Type B pancreatic cell (in vitro differentiated cells): ENCODE measurements at regions not wholly inside any gene's neighbourhood (a gene's known extent, or its start where the extent isn't known, plus 50 kb on each side); places are given as distances from the start of the nearest gene placed in this dataset.

Experiments
- DNase-seq: peaks from one replicate; pipeline ENCODE4 v3.0.0; 2021; ENCODE audit warnings: mixed read lengths; ENCODE audit not compliant: unreplicated experiment; ENCODE audit errors: extremely low spot score
- H3K27ac Mint-ChIP-seq: 2 replicates; pipeline ENCODE4 v1.8.0; 2021; ENCODE audit warnings: mild to moderate bottlenecking, mixed read lengths
- H3K27me3 Mint-ChIP-seq: 2 replicates; pipeline ENCODE4 v1.8.0; 2021; ENCODE audit warnings: mixed read lengths
- H3K36me3 Mint-ChIP-seq: 2 replicates; pipeline ENCODE4 v1.8.0; 2021; ENCODE audit warnings: mixed read lengths
- H3K4me1 Mint-ChIP-seq: one replicate; pipeline ENCODE4 v1.8.0; 2021; ENCODE audit warnings: mixed read lengths; ENCODE audit not compliant: unreplicated experiment
- H3K4me3 Mint-ChIP-seq: 2 replicates; pipeline ENCODE4 v1.8.0; 2021; ENCODE audit warnings: mild to moderate bottlenecking, mixed read lengths
- H3K9me3 Mint-ChIP-seq: 2 replicates; pipeline ENCODE4 v1.8.0; 2021; ENCODE audit warnings: mixed read lengths
- TF ChIP-seq, protein P1 (sequence below): fragments of 200-600 bp; sonication (generic); conservative IDR thresholded peaks from 2 replicates; pipeline ENCODE4 v1.5.0; 2021; ENCODE audit warnings: antibody characterized with exemption, mild to moderate bottlenecking

DNA sequence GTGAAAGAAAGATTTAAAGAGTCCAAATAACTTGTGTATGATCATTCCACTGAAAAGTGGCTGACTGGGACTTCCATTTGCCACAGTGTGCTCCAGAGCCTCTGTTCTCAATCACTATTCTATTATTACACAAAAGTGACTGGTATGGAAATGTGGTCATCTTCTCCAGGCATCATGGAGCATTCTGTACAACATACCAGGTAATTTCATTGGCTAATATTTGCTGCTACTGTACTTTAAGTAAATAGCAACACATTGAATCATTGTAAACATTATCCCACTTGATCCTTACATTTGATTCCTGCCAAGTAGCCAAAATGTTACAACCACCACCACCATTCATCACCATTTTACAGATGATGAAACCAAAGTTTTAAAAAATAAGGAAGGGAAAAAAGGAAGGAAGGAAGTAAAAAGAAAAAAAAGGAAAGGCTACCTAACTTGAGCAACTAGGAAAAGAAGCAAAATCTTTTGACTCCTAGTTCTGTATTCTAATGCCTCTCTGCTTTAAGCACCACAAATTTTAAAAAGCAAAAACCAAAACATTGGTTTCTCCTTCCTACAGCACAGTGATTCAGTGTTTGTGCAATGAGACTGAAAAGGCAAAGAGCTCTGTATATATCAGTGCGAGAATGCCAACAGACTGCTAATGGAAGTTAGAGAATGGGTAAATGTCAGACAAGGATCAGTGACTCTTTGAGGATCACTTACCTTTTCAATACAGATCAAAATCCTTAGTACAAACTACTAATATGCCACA is 361.4 kb upstream of the PTBP2 start:
- TF ChIP-seq, protein P1, sequence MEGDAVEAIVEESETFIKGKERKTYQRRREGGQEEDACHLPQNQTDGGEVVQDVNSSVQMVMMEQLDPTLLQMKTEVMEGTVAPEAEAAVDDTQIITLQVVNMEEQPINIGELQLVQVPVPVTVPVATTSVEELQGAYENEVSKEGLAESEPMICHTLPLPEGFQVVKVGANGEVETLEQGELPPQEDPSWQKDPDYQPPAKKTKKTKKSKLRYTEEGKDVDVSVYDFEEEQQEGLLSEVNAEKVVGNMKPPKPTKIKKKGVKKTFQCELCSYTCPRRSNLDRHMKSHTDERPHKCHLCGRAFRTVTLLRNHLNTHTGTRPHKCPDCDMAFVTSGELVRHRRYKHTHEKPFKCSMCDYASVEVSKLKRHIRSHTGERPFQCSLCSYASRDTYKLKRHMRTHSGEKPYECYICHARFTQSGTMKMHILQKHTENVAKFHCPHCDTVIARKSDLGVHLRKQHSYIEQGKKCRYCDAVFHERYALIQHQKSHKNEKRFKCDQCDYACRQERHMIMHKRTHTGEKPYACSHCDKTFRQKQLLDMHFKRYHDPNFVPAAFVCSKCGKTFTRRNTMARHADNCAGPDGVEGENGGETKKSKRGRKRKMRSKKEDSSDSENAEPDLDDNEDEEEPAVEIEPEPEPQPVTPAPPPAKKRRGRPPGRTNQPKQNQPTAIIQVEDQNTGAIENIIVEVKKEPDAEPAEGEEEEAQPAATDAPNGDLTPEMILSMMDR, result no peak
- no peaks in the 10 kb centered on the region for H3K4me1 Mint-ChIP-seq
- DNase-seq, result no peak
- no peak overlapping the region for H3K4me3 Mint-ChIP-seq
- no peaks in the 10 kb centered on the region for H3K27me3 Mint-ChIP-seq
- no peaks in the 10 kb centered on the region for H3K9me3 Mint-ChIP-seq
- H3K36me3 Mint-ChIP-seq, result no peaks in the 10 kb centered on the region
- H3K27ac Mint-ChIP-seq, result no peak overlapping the region

DNA sequence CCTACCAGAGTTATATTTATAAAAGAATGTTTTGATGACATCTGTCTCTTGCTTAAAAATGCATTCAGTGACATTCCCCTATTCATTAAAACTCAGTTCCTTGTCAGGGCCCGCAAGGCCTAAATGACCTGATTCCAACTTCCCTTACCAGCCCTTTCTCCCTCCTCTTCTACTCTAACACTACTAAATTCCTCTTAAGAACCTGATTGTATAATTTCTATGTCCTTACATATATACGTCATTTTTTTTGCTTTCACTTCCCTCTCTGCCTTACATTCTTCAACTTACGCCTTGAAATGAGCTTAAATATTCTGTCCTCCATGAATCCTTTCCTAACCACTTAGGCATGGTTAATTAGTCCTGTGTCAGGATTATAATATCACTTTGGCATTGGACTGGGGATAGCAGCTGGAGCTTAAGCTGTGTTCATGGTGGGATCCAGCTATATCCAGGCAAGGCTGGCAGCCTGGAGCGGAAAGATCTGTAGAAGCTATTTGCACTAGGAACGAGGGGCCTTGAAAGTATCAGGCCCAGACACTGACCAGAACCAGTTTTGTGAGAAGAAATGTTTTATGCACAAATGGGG is 360.2 kb upstream of the PTBP2 start:
- no peak overlapping the region for H3K27ac Mint-ChIP-seq
- DNase-seq, result no peak
- no peak overlapping the region for H3K4me3 Mint-ChIP-seq
- H3K9me3 Mint-ChIP-seq, result no peaks in the 10 kb centered on the region
- TF ChIP-seq, protein P1, result no peak
- no peaks in the 10 kb centered on the region for H3K27me3 Mint-ChIP-seq
- H3K36me3 Mint-ChIP-seq, result no peaks in the 10 kb centered on the region
- no peaks in the 10 kb centered on the region for H3K4me1 Mint-ChIP-seq

DNA sequence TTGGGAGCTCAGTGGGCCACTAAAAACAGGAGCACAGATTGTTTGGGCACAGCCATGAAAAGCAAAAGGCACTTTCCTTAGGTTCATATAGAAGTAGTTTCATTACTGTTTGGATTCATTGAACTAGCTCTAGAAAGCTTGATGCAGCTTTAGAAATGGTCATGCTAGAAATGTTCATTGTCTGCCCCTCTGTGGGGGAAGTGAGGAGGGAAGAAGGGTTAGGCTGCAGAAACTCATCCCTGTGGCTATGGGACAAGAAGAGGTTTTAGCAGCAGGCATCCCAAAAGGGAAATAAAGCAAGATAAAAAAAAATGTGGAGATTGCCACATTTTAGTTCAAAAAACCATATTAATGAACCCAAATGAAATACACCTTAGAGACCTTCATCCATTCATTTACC is 359.6 kb upstream of the PTBP2 start:
- no peak overlapping the region for H3K27ac Mint-ChIP-seq
- no peaks in the 10 kb centered on the region for H3K27me3 Mint-ChIP-seq
- H3K4me1 Mint-ChIP-seq, result no peaks in the 10 kb centered on the region
- H3K36me3 Mint-ChIP-seq, result no peaks in the 10 kb centered on the region
- no peaks in the 10 kb centered on the region for H3K9me3 Mint-ChIP-seq
- no peak for DNase-seq
- TF ChIP-seq, protein P1, result no peak
- H3K4me3 Mint-ChIP-seq, result no peak overlapping the region

DNA sequence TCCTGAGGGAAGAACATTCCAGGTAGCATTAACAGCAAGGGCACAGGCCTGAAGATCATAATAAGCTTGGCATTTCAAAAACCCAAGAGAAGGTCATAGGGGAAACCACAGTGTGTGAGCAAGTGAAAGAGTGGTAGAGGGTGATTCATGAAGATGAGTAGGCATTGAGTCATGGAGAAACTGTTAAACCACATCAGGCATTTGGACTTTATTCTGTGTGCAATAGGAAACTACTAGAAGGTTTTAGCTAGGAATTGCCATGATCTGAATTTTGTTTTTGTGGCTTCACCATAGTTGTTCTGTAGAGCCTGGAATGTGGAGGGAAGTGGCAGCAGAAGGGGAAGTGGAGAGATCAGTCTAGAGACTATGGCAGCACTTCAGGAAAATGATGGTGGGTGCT is 359.0 kb upstream of the PTBP2 start:
- H3K36me3 Mint-ChIP-seq, result no peaks in the 10 kb centered on the region
- H3K27ac Mint-ChIP-seq, result no peak overlapping the region
- TF ChIP-seq, protein P1, result no peak
- no peak overlapping the region for H3K4me3 Mint-ChIP-seq
- no peak for DNase-seq
- no peaks in the 10 kb centered on the region for H3K4me1 Mint-ChIP-seq
- no peaks in the 10 kb centered on the region for H3K9me3 Mint-ChIP-seq
- no peaks in the 10 kb centered on the region for H3K27me3 Mint-ChIP-seq

DNA sequence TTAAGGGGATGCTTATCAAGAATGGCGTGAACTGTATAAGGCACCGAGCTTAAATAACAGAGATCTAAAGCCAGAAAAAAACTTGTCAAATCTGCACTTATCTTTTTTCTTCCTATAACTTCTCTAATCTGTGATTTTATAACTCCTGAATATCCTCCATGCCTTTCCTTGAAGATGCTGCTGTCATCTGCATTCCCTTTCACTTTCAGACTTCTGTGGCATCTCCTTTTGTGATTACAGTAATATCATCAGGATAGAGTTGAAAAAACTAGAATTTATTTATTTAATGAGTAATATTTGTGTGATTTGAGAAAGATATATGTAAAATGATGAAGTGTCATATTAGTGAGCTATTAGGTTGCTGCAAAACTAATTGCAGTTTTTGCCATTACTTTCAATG is 357.8 kb upstream of the PTBP2 start:
- Mint-ChIP-seq H3K4me1 (no peaks in the 10 kb centered on the region), H3K27me3 (no peaks in the 10 kb centered on the region)

More for the DNA sequence above, 357.8 kb upstream of the PTBP2 start:
- Mint-ChIP-seq H3K36me3 (no peaks in the 10 kb centered on the region), H3K27ac (no peak overlapping the region), H3K9me3 (no peaks in the 10 kb centered on the region), H3K4me3 (no peak overlapping the region)
- TF ChIP-seq, protein P1, result no peak
- DNase-seq, result no peak
